ENCODE measurements at regions not wholly inside any gene's neighbourhood (a gene's known extent, or its start where the extent isn't known, plus 50 kb on each side); places are given as distances from the start of the nearest gene placed in this dataset.
"Not testable (repeated sequence)": the region's sequence is repeated elsewhere in the genome, so short reads cannot be mapped to it uniquely, and the experiment has no call there.

DNA sequence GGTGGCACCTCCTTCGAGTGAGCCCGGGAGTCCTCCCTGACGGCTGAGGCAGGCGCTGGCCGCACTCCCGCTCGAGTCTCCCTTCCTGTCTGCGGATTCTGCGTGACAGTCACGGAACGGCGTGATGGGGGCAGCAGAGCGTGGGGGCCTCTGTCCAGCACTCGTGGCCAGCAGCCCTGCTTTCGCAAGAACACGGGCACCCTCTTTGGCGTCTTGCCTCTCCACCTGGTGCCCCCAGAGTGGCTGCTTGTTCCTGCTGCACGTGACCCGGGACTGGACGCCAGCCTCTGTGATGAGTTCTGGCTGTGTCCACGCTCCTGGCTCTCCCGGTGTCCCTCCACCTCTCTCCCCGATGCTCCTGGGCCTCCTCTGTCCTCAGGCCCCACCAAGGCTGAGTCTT lies 136.9 kb downstream of the TMEM121 start:
- DNase-seq: not testable (repeated sequence)

DNA sequence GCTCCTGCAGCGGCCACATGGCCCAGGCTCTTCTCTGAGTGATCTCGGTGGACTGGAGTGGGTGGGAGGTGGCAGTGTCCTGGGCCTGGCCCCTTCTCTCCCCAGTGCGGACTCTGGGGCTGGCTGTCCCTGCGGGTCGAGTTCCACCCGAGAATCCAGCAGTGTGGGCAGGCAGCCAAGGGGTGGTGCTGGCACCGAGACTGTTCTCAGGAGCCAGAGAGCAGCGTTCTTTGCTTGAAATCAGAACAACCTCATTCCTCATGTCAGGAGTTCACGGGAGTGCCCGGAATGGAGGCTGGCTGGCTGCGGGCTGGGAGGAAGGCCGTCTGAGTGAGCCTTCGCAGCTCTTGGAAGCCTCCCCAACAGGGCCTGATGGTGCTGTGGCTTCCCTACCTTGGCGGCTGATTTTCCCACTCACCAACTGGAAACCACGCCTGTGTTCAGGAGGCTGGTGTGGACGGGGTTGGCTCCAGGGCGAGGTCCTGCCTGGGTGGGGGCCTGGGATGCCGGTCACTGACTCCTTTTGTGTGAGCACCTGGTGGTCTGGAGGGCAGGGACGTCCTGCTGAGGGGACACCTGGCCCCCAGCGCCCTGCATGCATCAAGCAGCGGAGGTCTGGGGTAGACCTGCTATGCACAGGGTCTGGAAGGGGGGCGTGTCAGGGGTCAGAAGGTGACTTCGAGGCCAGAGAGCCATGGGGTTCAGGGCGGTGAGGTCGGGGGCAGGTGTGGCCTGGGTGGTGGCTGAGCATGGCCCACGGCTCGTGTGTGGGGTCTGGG lies 137.6 kb downstream of the TMEM121 start:
- DNase-seq: not testable (repeated sequence)

DNA sequence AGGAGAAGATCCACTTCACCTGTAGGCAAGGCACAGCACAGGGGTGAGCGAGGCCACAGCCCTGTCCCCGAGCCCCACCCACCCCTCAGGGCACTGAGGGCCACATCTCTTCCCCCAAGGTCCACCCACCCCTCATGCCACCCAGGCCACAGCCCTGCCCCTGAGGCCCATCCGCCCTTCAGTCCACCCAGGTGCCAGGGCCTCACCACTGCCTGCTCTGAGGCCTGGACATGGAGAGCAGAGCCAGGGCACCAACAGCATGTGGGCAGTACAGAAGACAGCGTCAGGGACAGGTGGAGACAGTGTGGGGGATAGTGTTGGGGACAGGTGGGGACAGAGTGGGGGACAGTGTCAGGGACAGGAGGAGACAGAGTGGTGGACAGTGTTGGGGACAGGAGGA lies 138.3 kb downstream of the TMEM121 start:
- DNase-seq: no peak

DNA sequence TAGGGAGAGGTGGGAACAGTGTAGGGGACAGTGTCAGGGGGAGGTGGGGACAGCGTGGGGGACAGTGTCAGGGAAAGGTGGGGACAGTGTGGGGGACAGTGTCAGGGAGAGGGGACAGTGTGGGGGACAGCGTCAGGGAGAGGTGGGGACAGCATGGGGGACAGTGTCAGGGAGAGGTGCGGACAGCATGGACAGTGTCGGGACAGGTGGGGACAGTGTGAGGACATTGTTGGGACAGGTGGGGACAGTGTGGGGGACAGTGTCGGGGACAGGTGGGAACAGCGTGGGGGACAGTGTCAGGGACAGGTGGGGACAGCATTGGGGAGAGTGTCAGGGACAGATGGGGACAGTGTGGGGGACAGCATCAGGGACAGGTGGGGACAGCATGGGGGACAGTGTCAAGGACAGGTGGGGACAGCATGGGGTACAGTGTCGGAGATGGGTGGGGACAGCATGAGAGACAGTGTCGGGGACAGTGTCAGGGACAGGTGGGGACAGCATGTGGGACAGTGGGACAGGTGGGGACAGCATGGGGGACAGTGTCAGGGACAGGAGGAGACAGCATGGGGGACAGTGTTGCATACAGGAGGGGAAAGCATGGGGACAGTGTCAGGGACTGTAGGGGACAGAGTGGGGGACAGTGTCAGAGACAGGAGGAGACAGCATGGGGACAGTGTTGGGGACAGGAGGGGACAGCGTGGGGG lies 139.0 kb downstream of the TMEM121 start:
- DNase-seq: no peak

DNA sequence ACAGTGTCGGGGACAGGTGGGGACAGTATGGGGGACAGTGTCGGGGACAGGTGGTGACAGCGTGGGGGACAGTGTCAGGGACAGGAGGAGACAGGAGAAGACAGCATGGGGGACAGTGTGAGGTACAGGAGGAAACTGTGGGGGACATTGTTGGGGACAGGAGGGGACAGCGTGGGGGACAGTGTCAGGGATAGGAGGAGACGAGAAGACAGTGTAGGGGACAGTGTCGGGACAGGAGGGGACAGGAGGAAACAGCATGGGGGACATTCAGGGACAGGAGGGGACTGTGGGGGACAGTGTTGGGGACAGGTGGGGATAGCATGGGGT lies 139.5 kb downstream of the TMEM121 start:
- no peak for DNase-seq

DNA sequence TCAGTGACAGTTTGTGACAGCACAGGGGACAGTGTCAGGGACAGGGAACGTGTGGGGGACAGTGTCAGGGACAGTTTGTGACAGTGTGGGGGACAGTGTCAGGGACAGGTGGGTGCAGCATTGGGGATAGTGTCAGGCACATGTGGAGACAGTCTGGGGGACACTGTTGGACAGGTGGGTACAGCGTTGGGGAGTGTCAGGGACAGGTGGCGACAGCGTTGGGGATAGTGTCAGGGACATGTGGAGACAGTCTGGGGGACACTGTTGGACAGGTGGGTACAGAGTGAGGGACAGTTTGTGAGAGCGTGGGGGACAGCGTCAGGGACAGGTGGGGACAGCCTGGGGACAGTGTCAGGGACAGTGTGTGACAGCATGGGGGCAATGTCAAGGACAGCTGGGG lies 140.0 kb downstream of the TMEM121 start:
- DNase-seq: no peak

DNA sequence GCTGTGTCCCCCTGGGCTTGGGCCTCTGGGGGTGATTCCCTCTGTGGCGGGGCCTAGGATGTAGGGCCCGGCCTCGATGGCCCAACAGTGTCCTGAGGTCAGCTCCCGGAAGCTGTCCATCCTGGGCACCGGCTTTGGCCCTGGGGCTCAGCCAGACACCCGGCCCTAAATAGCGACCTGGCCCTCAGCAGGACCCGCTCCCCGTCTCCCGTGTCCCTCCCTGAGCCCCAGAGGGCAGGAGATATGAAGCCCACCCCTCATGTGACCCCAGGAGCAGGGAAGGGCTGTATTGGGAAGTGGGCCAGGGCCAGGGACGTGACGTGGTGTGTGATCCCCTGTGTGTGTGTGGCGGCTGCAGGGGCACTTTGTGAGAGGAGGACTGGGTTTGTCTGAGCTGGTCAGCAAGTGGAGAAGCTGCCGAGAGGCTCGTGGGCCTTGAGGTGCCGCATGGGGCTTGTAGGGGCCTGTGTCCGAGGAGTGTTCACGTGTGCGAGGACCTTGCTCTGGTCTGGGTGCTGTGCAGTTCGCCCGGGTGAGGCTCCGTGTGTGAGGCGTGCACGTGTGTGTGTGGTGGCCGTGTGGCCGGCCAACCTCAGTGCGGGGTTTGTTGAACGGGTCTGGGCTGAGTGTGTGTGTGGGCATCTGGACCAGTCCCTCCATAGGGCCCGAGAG lies 140.7 kb downstream of the TMEM121 start:
- not testable (repeated sequence) for DNase-seq

DNA sequence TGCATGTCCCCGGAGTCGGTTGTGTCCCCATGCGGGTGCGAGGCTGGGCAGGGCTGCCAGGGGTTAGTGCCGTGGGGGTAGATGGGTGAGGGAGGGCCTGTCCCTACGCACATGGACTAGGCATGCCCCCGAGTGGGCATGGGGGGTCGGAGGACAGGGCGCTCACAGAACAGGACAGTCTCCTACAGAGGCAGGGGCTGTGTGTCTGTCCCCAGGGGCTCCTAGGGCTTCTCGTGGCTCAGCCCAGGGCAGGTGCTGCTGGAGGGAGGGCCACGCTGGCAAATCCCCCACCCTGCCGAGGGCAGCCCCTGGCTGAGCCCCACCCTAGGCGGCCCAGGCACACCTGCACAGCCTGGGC lies 141.3 kb downstream of the TMEM121 start:
- not testable (repeated sequence) for DNase-seq

DNA sequence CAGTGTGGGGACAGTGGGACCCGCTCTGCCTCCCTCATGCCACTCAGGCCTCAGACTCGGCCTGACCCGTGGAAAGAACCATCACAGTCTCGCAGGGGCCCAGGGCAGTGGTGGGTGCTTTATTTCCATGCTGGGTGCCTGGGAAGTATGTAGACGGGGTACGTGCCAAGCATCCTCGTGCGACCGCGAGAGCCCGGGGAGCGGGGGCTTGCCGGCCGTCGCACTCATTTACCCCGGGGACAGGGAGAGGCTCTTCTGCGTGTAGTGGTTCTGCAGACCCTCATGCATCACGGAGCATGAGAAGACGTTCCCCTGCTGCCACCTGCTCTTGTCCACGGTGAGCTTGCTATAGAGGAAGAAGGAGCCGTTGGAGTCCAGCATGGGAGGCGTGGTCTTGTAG lies 141.6 kb downstream of the TMEM121 start:
- not testable (repeated sequence) for DNase-seq

DNA sequence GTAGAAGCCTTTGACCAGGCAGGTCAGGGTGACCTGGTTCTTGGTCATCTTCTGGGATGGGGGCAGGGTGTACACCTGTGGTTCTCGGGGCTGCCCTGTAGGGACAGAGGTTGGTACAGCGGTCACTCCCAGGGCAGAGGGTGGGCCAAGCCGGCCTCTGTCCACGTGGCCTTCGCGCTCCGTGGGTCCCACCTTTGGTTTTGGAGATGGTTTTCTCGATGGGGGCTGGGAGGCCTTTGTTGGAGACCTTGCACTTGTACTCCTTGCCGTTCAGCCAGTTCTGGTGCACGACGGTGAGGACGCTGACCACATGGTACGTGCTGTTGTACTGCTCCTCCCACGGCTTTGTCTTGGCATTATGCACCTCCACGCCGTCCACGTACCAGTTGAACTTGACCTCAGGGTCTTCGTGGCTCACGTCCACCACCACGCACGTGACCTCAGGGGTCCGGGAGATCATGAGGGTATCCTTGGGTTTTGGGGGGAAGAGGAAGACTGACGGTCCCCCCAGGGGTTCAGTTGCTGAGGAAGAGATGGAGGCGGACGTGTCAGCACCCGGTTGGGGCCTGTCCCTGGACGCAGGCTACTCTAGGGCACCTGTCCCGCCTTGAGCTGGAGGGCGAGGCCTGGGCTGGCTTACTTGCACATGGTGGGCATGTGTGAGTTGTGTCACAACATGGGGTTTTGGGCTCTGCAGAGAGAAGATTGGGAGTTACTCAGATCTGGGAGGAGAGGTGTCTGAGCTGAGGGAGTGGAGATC lies 142.3 kb downstream of the TMEM121 start:
- not testable (repeated sequence) for DNase-seq

DNA sequence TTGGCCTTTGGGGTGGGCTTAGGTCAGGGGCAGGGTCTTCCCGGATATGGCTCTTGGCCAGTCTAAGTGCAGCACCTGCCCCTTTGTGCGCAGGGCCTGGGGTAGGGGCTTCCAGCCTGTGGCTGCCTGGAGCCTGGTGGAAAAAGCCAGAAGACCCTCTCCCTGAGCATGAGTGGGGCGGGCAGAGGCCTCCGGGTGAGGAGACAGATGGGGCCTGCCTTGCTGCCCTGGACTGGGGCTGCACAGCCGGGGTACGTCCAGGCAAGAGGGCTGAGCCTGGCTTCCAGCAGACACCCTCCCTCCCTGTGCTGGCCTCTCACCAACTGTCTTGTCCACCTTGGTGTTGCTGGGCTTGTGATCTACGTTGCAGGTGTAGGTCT lies 142.8 kb downstream of the TMEM121 start:
- DNase-seq: not testable (repeated sequence)

DNA sequence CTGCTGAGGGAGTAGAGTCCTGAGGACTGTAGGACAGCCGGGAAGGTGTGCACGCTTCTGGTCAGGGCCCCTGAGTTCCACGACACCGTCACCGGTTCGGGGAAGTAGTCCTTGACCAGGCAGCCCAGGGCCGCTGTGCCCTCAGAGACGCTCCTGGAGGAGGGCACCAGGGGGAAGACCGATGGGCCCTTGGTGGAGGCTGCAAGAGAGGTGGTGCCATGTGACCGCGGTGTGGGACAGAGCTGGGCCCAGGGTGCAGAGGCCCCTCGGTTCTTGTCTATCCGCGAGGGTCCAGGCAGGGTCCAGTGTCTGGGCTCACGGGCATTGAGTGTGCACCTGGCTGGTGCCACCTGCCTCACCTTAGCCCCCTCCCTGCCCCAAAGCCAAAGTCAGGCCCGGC lies 143.3 kb downstream of the TMEM121 start:
- DNase-seq: not testable (repeated sequence)

DNA sequence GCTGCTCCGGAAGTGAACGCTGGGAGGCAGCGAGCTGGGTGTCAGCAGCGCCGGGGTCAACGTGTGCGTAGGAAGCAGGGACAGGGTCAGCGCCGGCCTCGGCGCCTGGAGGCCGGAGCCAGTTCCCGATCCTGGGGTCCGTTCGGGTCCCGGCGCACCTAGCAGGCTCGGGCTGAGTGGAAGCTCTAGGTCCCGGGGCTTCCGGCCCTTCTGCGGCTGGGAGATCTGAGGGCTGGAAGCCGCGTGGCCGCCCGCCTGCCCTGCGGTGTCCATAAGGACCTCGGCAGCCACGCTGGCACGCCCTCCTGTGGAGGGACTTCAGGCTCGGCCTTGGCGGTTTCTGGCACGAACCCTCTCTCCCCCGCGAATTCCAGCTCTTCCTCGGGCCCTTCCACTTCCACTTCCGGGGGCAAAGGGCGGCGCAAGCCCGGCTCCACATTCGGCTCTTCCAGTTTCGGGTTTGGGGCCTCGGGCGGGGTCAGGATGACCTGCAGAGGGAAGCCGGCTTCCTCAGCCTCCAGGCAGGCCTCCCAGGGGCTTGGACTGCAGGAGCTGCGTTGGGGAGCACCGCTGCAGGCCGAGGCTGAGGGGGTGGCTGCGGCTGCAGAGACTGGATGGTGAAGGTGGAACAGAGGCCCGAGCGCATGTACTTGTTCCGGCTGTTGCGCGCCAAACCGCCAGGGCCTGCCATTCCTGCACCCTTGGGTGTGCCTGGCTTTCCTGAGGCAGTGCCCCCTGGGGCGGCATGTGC lies 146.2 kb downstream of the TMEM121 start:
- DNase-seq: not testable (repeated sequence)

DNA sequence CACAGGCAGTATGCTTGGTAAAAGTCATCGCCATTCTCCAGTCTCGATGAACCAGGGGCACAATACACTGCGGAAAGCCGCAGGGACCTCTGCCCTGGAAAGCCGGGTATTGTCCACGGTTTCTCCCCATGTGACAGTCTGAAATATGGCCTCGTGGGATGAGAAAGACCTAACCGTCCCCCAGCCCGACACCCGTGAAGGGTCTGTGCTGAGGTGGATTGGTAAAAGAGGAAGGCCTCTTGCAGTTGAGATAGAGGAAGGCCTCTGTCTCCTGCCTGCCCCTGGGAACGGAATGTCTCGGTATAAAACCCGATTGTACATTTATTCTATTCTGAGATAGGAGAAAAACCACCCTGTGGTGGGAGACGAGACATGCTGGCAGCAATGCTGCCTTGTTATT lies 149.1 kb downstream of the TMEM121 start:
- not testable (repeated sequence) for DNase-seq

DNA sequence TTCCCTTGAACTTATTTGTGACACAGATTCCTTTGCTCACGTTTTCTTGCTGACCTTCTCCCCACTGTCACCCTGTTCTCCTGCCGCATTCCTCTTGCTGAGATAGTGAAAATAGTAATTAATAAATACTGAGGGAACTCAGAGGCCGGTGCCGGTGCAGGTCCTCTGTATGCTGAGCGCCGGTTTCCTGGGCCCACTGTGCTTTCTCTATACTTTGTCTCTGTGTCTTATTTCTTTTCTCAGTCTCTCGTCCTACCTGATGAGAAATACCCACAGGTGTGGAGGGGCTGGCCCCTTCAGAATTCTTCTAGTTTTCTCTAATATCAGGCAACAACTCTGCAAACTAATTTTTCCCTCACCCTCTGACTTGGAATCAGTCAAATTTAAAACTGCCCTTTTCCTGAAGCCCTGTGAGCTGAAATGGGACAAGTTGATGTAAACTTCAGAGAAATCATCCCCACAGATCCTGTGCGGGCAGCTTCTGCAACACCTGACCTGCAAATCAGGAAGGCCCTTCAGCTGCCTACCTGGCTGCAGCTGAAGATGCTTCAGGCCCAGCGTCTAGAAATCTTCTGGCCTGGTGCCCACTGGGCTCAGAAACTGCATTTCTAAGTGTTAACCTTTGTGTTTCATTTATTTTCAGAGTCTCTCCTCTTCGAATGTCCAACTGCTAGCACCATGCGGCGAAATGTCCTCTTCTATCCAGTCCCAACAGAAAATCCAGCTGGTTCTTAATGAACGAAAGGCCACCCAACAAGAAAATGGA lies 149.7 kb downstream of the TMEM121 start:
- DNase-seq: not testable (repeated sequence)

DNA sequence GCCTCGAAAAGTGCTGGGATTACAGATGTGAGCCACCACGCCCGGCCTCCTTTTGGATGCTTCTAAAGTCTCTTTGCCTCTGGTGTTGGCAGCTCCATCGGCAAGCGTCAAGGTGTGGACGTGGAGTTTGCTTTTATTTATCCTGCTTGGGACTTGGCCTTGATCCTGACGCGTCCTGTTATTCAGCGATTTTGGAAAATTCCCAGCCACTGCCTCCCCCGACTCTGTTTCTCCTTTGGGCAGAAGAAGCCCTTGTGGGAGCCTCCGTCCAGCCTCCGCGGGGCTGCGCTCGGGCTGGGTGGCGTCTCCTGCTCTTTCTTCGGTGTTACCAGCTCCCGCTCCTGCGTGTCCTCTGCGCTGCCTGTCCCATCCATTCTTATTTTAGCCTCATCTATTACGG lies 151.7 kb downstream of the TMEM121 start:
- DNase-seq: not testable (repeated sequence)

DNA sequence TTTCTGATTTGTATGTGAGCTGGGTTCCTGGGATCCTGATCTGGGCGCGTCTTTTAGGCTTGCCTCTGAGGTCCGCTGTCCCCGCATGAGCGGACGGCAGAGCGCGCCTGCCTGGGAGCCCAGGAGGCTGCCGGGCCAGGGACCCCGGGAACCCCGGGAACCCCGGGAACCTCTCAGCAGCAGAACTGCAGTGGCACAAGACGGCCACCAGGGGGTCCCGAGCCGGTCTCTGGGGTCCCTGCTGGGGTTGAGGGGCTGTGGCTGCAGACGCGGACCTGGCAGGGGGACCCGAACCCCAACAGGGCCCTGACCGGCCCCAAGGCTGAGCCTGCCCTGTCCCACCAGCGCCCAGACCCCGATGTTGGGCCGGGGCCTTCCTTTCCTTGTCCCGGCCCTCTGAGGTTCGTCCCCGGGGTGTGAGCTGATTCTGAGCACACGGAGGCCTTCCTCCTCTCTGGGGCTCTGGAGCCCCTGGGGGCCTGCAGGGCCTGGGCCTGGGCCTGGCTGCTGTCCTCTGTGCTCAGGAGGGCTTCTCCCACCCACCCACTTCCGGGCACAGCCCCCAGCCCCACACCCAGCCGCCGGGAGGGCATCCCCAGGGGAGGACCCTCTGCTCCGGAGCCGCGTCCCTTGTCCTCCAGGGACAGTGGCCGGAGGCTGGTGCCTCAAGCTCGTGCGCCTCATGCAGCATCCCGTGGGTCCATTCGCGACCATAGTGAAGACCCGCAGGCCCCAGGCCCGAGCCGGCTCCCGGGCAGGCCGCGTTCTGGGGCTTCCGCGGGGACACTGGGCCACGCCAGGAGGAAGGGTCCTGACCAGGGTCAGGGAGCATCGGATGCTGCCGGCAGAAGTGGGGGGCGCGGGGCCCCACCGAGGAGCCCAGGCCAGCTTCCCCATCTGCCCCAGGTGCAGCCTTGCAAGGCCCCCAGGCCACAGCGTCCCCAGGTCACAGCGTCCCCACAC lies 152.9 kb downstream of the TMEM121 start:
- not testable (repeated sequence) for DNase-seq

DNA sequence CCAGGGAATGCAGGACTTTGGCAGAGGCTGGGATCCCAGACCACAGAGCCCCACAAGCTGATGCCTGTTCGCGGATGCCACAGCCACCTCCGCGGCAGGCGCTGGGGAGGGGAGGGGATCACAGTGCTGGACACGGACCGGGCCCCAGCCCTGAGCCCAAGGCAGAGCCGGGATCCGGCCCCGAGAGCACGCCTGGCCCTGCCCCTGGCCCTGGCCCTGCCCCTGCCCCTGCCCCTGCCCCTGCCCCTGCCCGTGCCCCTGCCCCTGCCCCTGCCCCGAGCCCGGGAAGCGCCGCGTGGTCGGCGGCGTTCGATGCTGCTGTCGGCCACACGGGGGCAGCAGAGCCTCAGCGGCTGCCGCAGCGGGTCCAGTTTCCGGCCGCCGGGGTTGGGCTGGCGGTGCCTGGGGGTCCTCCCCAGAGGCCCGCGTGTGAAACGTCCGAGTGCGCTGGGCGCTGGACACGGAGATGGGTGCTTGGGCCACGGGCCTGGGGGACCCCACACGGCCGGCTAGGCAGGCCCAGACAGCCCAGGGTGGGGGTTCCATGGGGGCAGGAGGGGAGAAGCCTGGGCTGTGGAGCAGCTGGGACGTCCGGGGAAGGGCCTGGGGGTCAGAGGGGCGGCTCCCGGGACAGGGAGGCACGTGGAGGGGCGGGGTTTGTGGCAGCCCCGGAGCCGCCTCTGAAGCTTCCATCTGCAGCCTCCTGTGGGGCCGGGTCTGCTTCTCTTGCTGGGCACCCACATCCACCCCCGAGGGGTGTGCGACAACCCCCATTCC lies 153.8 kb downstream of the TMEM121 start:
- not testable (repeated sequence) for DNase-seq

DNA sequence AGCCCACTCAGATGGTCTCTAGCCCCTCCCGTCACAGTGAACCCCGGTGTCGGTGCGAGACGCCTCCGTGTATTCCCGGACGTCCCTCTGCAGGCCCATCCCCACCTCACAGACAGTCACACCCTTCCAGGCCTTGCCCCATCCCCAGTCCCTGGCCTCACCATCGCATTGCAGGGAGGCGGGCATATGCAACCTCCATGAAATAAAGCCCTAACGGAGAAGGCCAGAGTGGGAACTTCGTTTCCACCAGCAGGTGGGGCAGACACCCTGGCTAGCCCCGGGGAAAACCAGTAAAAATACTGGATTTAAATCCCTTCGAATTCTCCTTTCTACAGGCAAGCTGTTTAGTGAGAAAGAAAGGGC lies 154.3 kb downstream of the TMEM121 start:
- not testable (repeated sequence) for DNase-seq
